ENCODE measurements at regions not wholly inside any gene's neighbourhood (a gene's known extent, or its start where the extent isn't known, plus 50 kb on each side); places are given as distances from the start of the nearest gene placed in this dataset.

GRCh38 chr10:55051515-55051914 lies 250.5 kb upstream of the PCDH15 start:
- no peak overlapping the region for H2AFZ ChIP-seq (ENCODE audit: control insufficient read depth, low read depth, low read length)
- no peaks in the 10 kb centered on the region for H3K79me2 ChIP-seq (ENCODE audit: control insufficient read depth, insufficient read depth, low read length)
- no peak for TF ChIP-seq KLF5 (IDR thresholded peaks at IDR 0.05; ENCODE audit: partially characterized antibody)
- no peak for TF ChIP-seq MEF2A (IDR thresholded peaks at IDR 0.05; ENCODE audit: insufficient read depth, low read depth, low read length)
- TF ChIP-seq FOXK2 (IDR thresholded peaks at IDR 0.05), result no peak
- no peak for TF ChIP-seq SMAD5 (IDR thresholded peaks at IDR 0.05; ENCODE audit: low read depth)
- TF ChIP-seq CHD1 (IDR thresholded peaks at IDR 0.05; ENCODE audit: low read depth, low read length), result no peak
- TF ChIP-seq ZNF384 (IDR thresholded peaks at IDR 0.05; ENCODE audit: borderline replicate concordance, low read depth, low read length), result no peak
- TF ChIP-seq SRF (IDR thresholded peaks at IDR 0.05; ENCODE audit: low read depth in 2 of 2, low read length in 2 of 2), result no peak
- SMC1A ChIA-PET (ENCODE audit: uncharacterized antibody, unreplicated experiment), result interaction anchor here (0.7 kb wide), 1 partner anchor 586 kb away, joined by 3 read pairs; no protein-coding TSS in a partner anchor
- DNase-seq (ENCODE audit: low read depth, low spot score), result no peak
- intact Hi-C loops (cut with micrococcal nuclease; ENCODE audit: unreplicated experiment), result no loop called here
- no peaks in the 10 kb centered on the region for H3K36me3 ChIP-seq (ENCODE audit: control insufficient read depth in 2 of 2, insufficient read depth in 2 of 2, low read length in 1 of 2)
- CTCF ChIA-PET, result no interaction called here
- no peak for ATAC-seq
- POLR2A ChIA-PET, result no interaction called here
- BruUV-seq (replicated peaks), result no TSS peak
- in situ Hi-C loops (cut with MboI), result no loop called here
- no peaks in the 10 kb centered on the region for H3K27me3 ChIP-seq (replicated peaks in 1 of 2; ENCODE audit: control insufficient read depth in 2 of 2, insufficient read depth in 2 of 2, low read length in 1 of 2)
- WGBS (ENCODE audit: insufficient coverage, insufficient replicate concordance, low lambda C conversion rate, missing lambda C conversion rate), result 0% methylated on average over 2 of the region's 2 CpGs
- no peak overlapping the region for H3K27ac ChIP-seq (ENCODE audit: control insufficient read depth, insufficient read depth)
- H3K9ac ChIP-seq (ENCODE audit: control insufficient read depth, insufficient read depth, low read length), result no peak overlapping the region
- RAD21 ChIA-PET (ENCODE audit: unreplicated experiment), result no interaction called here
- no peak overlapping the region for H3K4me2 ChIP-seq (ENCODE audit: control insufficient read depth, insufficient read depth)
- H4K20me1 ChIP-seq (ENCODE audit: control insufficient read depth, insufficient read depth), result no peaks in the 10 kb centered on the region
- no peaks in the 10 kb centered on the region for H3K9me3 ChIP-seq (replicated peaks; ENCODE audit: control insufficient read depth, insufficient read depth, low read length)
- FAIRE-seq, result no peak
- no peaks in the 10 kb centered on the region for H3K4me1 ChIP-seq (ENCODE audit: control insufficient read depth, insufficient read depth, low read length)
- no peak overlapping the region for H3K4me3 ChIP-seq

- H3K79me2 ChIP-seq (ENCODE audit: control insufficient read depth, insufficient read depth, low read length), result no peaks in the 10 kb centered on the region
- in situ Hi-C loops (cut with MboI), result no loop called here
- ATAC-seq, result no peak
- no peaks in the 10 kb centered on the region for H3K36me3 ChIP-seq (ENCODE audit: control insufficient read depth in 2 of 2, insufficient read depth in 2 of 2, low read length in 1 of 2)
- no peaks in the 10 kb centered on the region for H3K27me3 ChIP-seq (replicated peaks in 1 of 2; ENCODE audit: control insufficient read depth in 2 of 2, insufficient read depth in 2 of 2, low read length in 1 of 2)
- FAIRE-seq, result no peak
- H3K4me2 ChIP-seq (ENCODE audit: control insufficient read depth, insufficient read depth), result no peak overlapping the region
- H3K9ac ChIP-seq (ENCODE audit: control insufficient read depth, insufficient read depth, low read length), result no peak overlapping the region
- WGBS (ENCODE audit: insufficient coverage, insufficient replicate concordance, low lambda C conversion rate, missing lambda C conversion rate), result 6% methylated on average over 3 of the region's 3 CpGs
- no TSS peak for BruUV-seq (replicated peaks)
- ChIA-PET CTCF (interaction anchor here (0.6 to 1.1 kb wide), 3 partner anchors 10 to 17 kb away, joined by 3 read pairs; no protein-coding TSS in a partner anchor), POLR2A (no interaction called here), RAD21 (ENCODE audit: unreplicated experiment) (no interaction called here), SMC1A (ENCODE audit: uncharacterized antibody, unreplicated experiment) (no interaction called here)
- H4K20me1 ChIP-seq (ENCODE audit: control insufficient read depth, insufficient read depth), result no peaks in the 10 kb centered on the region
- no peak overlapping the region for H3K27ac ChIP-seq (ENCODE audit: control insufficient read depth, insufficient read depth)
- DNase-seq (ENCODE audit: low read depth, low spot score), result no peak
- no peaks in the 10 kb centered on the region for H3K4me1 ChIP-seq (ENCODE audit: control insufficient read depth, insufficient read depth, low read length)
- no peak overlapping the region for H3K4me3 ChIP-seq
- H3K9me3 ChIP-seq (replicated peaks; ENCODE audit: control insufficient read depth, insufficient read depth, low read length), result no peaks in the 10 kb centered on the region
- intact Hi-C loops (cut with micrococcal nuclease; ENCODE audit: unreplicated experiment), result no loop called here
- no peak overlapping the region for H2AFZ ChIP-seq (ENCODE audit: control insufficient read depth, low read depth, low read length)
- TF ChIP-seq TBL1XR1 (IDR thresholded peaks at IDR 0.05; ENCODE audit: low read depth, low read length) (no peak), RB1 (IDR thresholded peaks at IDR 0.05; ENCODE audit: borderline replicate concordance) (no peak), CBX5 (IDR thresholded peaks at IDR 0.05; ENCODE audit: low read depth) (no peak), LARP7 (IDR thresholded peaks at IDR 0.05) (no peak), CUX1 (IDR thresholded peaks at IDR 0.05; ENCODE audit: insufficient replicate concordance, low read depth, low read length) (no peak), WRNIP1 (IDR thresholded peaks at IDR 0.05; ENCODE audit: borderline replicate concordance, low read depth, low read length) (no peak), SUPT20H (IDR thresholded peaks at IDR 0.05; ENCODE audit: borderline replicate concordance, control insufficient read depth, low read depth, low read length) (no peak)
Observed at GRCh38 chr10:55048830-55049498, 247.9 kb upstream of the PCDH15 start.
